K562 (cell line): ENCODE measurements at regions not wholly inside any gene's neighbourhood (a gene's known extent, or its start where the extent isn't known, plus 50 kb on each side); places are given as distances from the start of the nearest gene placed in this dataset.

ENCODE experiments used
- ATAC-seq: fragments of 200-7000 bp; cut with Tn5 transposase; 3 replicates; pipeline ENCODE4 v1.9.1; 2020; ENCODE audit warnings: moderate library complexity
- BruUV-seq: library from RNA; stranded (reverse); fragments of 400-500 nt; replicated peaks from 2 replicates; lab custom pipeline; 2021; lab: Mats Ljungman, UMichigan
- CTCF ChIA-PET: fragments of 300-600 bp; formaldehyde crosslinking; extraction: SDS; loops from one replicate; lab custom pipeline; 2021; ENCODE audit warnings: low intra/inter-chr PET ratio; lab: Yijun Ruan, JAX
- POLR2A ChIA-PET: fragments of 300-600, 350-650 bp; sonication (Branson Sonifier 250); formaldehyde crosslinking; extraction: SDS; loops from one replicate; lab custom pipeline; 2021; ENCODE audit warnings: antibody characterized with exemption, inconsistent platforms; lab: Yijun Ruan, JAX
- DNase-seq, 4 experiments: peaks; one replicate each; pipeline versions ENCODE4 v3.0.0 to v3.0.0-alpha.2; 2011 to 2018; ENCODE audit warnings: low spot score in 3 of 4, mixed read lengths in 3 of 4; ENCODE audit errors: extremely low read depth in 1 of 4
- FAIRE-seq: peaks from 2 replicates; lab custom pipeline; 2011; peaks lifted over from hg19 to GRCh38; lab: Jason Lieb, UNC
- H2AFZ ChIP-seq: 2 replicates; pipeline ENCODE4 v1.6.0; 2011; ENCODE audit warnings: low read depth, low read length, control low read depth, inconsistent platforms
- H3K27ac ChIP-seq: fragments of 200-600 bp; 3 replicates; pipeline ENCODE4 v1.8.0; 2011; ENCODE audit warnings: low read depth, mild to moderate bottlenecking, control low read depth, inconsistent platforms, low read length, moderate library complexity, mixed read lengths; ENCODE audit errors: extremely low read depth
- H3K27me3 ChIP-seq, 2 experiments: fragments of 300-600 bp in 1 of 2; 2 replicates in 1 of 2; 3 replicates in 1 of 2; pipeline versions ENCODE4 v1.6.0 to v1.8.0; 2011; ENCODE audit warnings: inconsistent platforms in 2 of 2, low read length in 2 of 2, mild to moderate bottlenecking in 1 of 2, mixed read lengths in 1 of 2, moderate library complexity in 1 of 2; ENCODE audit not compliant: control insufficient read depth in 2 of 2, insufficient read depth in 2 of 2
- H3K36me3 ChIP-seq: fragments of 300-600 bp; 3 replicates; pipeline ENCODE4 v1.8.0; 2011; ENCODE audit warnings: mild to moderate bottlenecking, low read length, inconsistent platforms; ENCODE audit not compliant: control insufficient read depth, insufficient read depth
- H3K4me1 ChIP-seq, 2 experiments: fragments of 200-600 bp in 1 of 2; replicated peaks in 1 of 2; 2 replicates in 1 of 2; 3 replicates in 1 of 2; pipeline versions ENCODE4 v1.5.1 to v1.8.0; 2011; ENCODE audit warnings: inconsistent platforms in 2 of 2, low read length in 2 of 2, mild to moderate bottlenecking in 1 of 2, mixed read lengths in 1 of 2, moderate library complexity in 1 of 2; ENCODE audit not compliant: control insufficient read depth in 2 of 2, insufficient read depth in 2 of 2
- H3K4me2 ChIP-seq: 2 replicates; pipeline ENCODE4 v1.6.1; 2011; ENCODE audit warnings: low read length, control low read depth, inconsistent platforms, mixed read lengths; ENCODE audit not compliant: insufficient read depth
- H3K4me3 ChIP-seq: fragments of 200-600 bp; sonication (generic), shearing (Covaris generic); 2 replicates; pipeline ENCODE4 v1.5.1; 2016; ENCODE audit warnings: control low read depth, inconsistent platforms
- H3K79me2 ChIP-seq: fragments of 200-600 bp; 3 replicates; pipeline ENCODE4 v1.8.0; 2011; ENCODE audit warnings: low read length, inconsistent platforms; ENCODE audit not compliant: control insufficient read depth, insufficient read depth
- H3K9ac ChIP-seq, 2 experiments: 2 replicates each; pipeline versions ENCODE4 v1.6.0 to v1.6.1; 2011; ENCODE audit warnings: low read depth in 2 of 2, low read length in 2 of 2, control low read depth in 1 of 2, inconsistent platforms in 1 of 2, mild to moderate bottlenecking in 1 of 2, mixed read lengths in 1 of 2; ENCODE audit not compliant: insufficient read depth in 1 of 2
- H3K9me1 ChIP-seq: one replicate; pipeline ENCODE4 v1.6.0; 2011; ENCODE audit warnings: inconsistent platforms, mild to moderate bottlenecking, low read length, moderate library complexity; ENCODE audit not compliant: control insufficient read depth, insufficient read depth
- H3K9me3 ChIP-seq: replicated peaks from 2 replicates; pipeline ENCODE4 v1.5.1; 2011; ENCODE audit warnings: low read depth, low read length, inconsistent platforms; ENCODE audit not compliant: control insufficient read depth, insufficient read depth
- H4K20me1 ChIP-seq: replicated peaks from 2 replicates; pipeline ENCODE4 v1.6.1; 2011; ENCODE audit warnings: low read length, inconsistent platforms, mixed read lengths; ENCODE audit not compliant: control insufficient read depth, insufficient read depth
- CREBBP ChIP-seq: IDR thresholded peaks from one replicate; pipeline ENCODE4 v1.6.1; 2012; ENCODE audit warnings: low read depth, mild to moderate bottlenecking, control low read depth, inconsistent platforms, low read length
- SMC3 ChIP-seq: conservative IDR thresholded peaks from 2 replicates; pipeline ENCODE4 v1.6.1; 2011; ENCODE audit warnings: low read depth, low read length, improper control_type of control experiment; ENCODE audit not compliant: insufficient read depth
- ZBTB12 ChIP-seq: fragments of 250-450 bp; sonication (Bioruptor Pico); IDR thresholded peaks from 2 replicates; pipeline ENCODE4 v1.4.0; 2020
- WGBS: fragments of 100-300 bp; shearing (Covaris generic); methylation state at CpG from one replicate; pipeline ENCODE4 v1.1.6; 2016; ENCODE audit warnings: low coverage, mixed read lengths; ENCODE audit not compliant: insufficient coverage; ENCODE audit errors: missing lambda C conversion rate; 5-methylcytosine and 5-hydroxymethylcytosine counted together
- in situ Hi-C: fragments of 300-500 bp; cut with MboI; formaldehyde crosslinking; loops from 4 replicates; pipeline ENCODE4 v1.15.0; 2018; ENCODE audit warnings: inconsistent platforms, mixed read lengths
- intact Hi-C: fragments of 100-400 bp; cut with micrococcal nuclease; formaldehyde crosslinking; loops from 2 replicates; pipeline ENCODE4 v1.14.2; 2022
- TF ChIP-seq, protein P1 (sequence below): fragments of 250-450 bp; sonication (Bioruptor Pico); IDR thresholded peaks from 2 replicates; pipeline ENCODE4 v1.8.0; 2022; ENCODE audit warnings: inconsistent platforms, mild to moderate bottlenecking, moderate library complexity, borderline replicate concordance
- TF ChIP-seq, protein P2 (sequence below): fragments of 450-650 bp; formaldehyde crosslinking; IDR thresholded peaks from 2 replicates; pipeline ENCODE4 v1.4.0; 2022; ENCODE audit warnings: missing genetic modification characterization
- TF ChIP-seq, protein P3 (sequence below): fragments of 450-650 bp; formaldehyde crosslinking; conservative IDR thresholded peaks from 2 replicates; pipeline ENCODE4 v1.4.0; 2022; ENCODE audit warnings: mild to moderate bottlenecking, missing genetic modification characterization

DNA sequence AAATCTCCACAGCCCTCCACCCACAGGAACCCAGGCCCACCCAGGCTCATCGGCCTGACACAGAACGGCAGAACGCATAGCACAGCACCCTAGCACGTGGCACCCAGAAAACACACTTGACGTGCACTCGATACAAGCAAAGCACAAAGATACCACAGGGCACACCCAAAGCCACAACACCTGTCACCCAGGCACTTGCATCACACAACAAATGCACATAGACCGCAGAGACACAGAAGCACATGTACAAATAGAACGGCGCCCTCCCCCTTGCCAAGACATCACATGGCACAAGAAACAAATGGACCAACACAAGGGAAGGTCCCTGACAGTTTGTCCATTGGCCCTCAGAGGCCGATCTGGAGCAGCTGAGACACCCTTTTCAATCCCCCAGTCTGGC lies 147.7 kb upstream of the WSCD1 start:
- H3K9ac ChIP-seq = no peak overlapping the region
- ChIA-PET CTCF (no interaction called here), POLR2A (no interaction called here)
- no TSS peak for BruUV-seq
- no peak overlapping the region for H3K27ac ChIP-seq
- in situ Hi-C loops = no loop called here
- H3K4me3 ChIP-seq = no peak overlapping the region
- H3K4me1 ChIP-seq = no peaks in the 10 kb centered on the region
- TF ChIP-seq, protein P1, sequence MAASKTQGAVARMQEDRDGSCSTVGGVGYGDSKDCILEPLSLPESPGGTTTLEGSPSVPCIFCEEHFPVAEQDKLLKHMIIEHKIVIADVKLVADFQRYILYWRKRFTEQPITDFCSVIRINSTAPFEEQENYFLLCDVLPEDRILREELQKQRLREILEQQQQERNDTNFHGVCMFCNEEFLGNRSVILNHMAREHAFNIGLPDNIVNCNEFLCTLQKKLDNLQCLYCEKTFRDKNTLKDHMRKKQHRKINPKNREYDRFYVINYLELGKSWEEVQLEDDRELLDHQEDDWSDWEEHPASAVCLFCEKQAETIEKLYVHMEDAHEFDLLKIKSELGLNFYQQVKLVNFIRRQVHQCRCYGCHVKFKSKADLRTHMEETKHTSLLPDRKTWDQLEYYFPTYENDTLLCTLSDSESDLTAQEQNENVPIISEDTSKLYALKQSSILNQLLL (CRISPR knock-in tag) = no peak
- no peak overlapping the region for H2AFZ ChIP-seq
- H3K9me3 ChIP-seq = no peaks in the 10 kb centered on the region
- WGBS = 7% methylated on average over 10 of the region's 10 CpGs
- no peaks in the 10 kb centered on the region for H3K9me1 ChIP-seq
- H4K20me1 ChIP-seq = no peaks in the 10 kb centered on the region
- H3K36me3 ChIP-seq = no peaks in the 10 kb centered on the region
- H3K4me2 ChIP-seq = no peak overlapping the region
- no peaks in the 10 kb centered on the region for H3K79me2 ChIP-seq
- peaks cover 0 to 2% of the 10 kb centered on the region in 2 experiments; a peak in 1 of 5 replicates for H3K27me3 ChIP-seq
- DNase-seq = no peak
- FAIRE-seq = no peak
- ATAC-seq = no peak
- intact Hi-C loops = no loop called here

GRCh38 chr17:5929721-5930120 lies 140.5 kb upstream of the WSCD1 start:
- no peaks in the 10 kb centered on the region for H3K36me3 ChIP-seq
- H2AFZ ChIP-seq = no peak overlapping the region
- H3K9me1 ChIP-seq = no peaks in the 10 kb centered on the region
- H3K9ac ChIP-seq = no peak overlapping the region
- in situ Hi-C loops = no loop called here
- no peak for FAIRE-seq
- ATAC-seq = no peak
- no peaks in the 10 kb centered on the region for H4K20me1 ChIP-seq
- 0% methylated on average over 9 of the region's 10 CpGs for WGBS
- DNase-seq = no peak
- CTCF ChIA-PET = no interaction called here
- H3K27me3 ChIP-seq = no peaks in the 10 kb centered on the region; a peak in 1 of 5 replicates
- no peaks in the 10 kb centered on the region for H3K4me1 ChIP-seq
- H3K79me2 ChIP-seq = no peaks in the 10 kb centered on the region
- no peak overlapping the region for H3K4me3 ChIP-seq
- intact Hi-C loops = no loop called here
- H3K9me3 ChIP-seq = no peaks in the 10 kb centered on the region
- TF ChIP-seq, protein P2, sequence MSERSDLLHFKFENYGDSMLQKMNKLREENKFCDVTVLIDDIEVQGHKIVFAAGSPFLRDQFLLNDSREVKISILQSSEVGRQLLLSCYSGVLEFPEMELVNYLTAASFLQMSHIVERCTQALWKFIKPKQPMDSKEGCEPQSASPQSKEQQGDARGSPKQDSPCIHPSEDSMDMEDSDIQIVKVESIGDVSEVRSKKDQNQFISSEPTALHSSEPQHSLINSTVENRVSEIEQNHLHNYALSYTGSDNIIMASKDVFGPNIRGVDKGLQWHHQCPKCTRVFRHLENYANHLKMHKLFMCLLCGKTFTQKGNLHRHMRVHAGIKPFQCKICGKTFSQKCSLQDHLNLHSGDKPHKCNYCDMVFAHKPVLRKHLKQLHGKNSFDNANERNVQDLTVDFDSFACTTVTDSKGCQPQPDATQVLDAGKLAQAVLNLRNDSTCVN (CRISPR knock-in tag) = no peak
- TF ChIP-seq SMC3 (no peak), ZBTB12 (CRISPR knock-in tag) (no peak), CREBBP (no peak)
- TF ChIP-seq, protein P3, sequence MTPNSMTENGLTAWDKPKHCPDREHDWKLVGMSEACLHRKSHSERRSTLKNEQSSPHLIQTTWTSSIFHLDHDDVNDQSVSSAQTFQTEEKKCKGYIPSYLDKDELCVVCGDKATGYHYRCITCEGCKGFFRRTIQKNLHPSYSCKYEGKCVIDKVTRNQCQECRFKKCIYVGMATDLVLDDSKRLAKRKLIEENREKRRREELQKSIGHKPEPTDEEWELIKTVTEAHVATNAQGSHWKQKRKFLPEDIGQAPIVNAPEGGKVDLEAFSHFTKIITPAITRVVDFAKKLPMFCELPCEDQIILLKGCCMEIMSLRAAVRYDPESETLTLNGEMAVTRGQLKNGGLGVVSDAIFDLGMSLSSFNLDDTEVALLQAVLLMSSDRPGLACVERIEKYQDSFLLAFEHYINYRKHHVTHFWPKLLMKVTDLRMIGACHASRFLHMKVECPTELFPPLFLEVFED = no peak
- no peak overlapping the region for H3K4me2 ChIP-seq
- POLR2A ChIA-PET = no interaction called here
- no peak overlapping the region for H3K27ac ChIP-seq
- no TSS peak for BruUV-seq
